SK-N-MC (cell line): ENCODE measurements at regions not wholly inside any gene's neighbourhood (a gene's known extent, or its start where the extent isn't known, plus 50 kb on each side); places are given as distances from the start of the nearest gene placed in this dataset.

Experiments used
- EZH2 ChIP-seq: fragments of 200-600 bp; sonication (generic); IDR thresholded peaks from one replicate; pipeline ENCODE4 v1.6.1; 2017; ENCODE audit warnings: antibody characterized with exemption
- FOXP2 ChIP-seq: optimal IDR thresholded peaks from 2 replicates; pipeline ENCODE3; 2011; ENCODE audit warnings: mild to moderate bottlenecking, moderate library complexity; ENCODE audit not compliant: insufficient read depth; ENCODE audit errors: extremely low read length, control extremely low read depth
- POLR2AphosphoS5 ChIP-seq: IDR thresholded peaks from 2 replicates; pipeline ENCODE4 v1.6.1; 2012; ENCODE audit warnings: mild to moderate bottlenecking, low read depth, low read length, borderline replicate concordance

GRCh38 chr18:64273724-64274123 is 124.8 kb upstream of the LINC00305 start:
- TF ChIP-seq POLR2AphosphoS5: no peak
- no peak for TF ChIP-seq EZH2
- TF ChIP-seq FOXP2: no peak
